ENCODE measurements at regions not wholly inside any gene's neighbourhood (a gene's known extent, or its start where the extent isn't known, plus 50 kb on each side); places are given as distances from the start of the nearest gene placed in this dataset.
"Not testable (repeated sequence)": the region's sequence is repeated elsewhere in the genome, so short reads cannot be mapped to it uniquely, and the experiment has no call there.

GRCh38 chr15:100728371-100729201 is 126.2 kb downstream of the ASB7 start:
- Histone ChIP-seq H3K27ac (ENCODE audit: low read depth, low read length) (no peak overlapping the region), H3K27me3 (ENCODE audit: control insufficient read depth in 1 of 2, insufficient read depth in 2 of 2, low read length in 2 of 2) (no peaks in the 10 kb centered on the region), H3K9ac (ENCODE audit: low read depth in 1 of 2, low read length in 2 of 2) (no peak overlapping the region), H3K4me1 (ENCODE audit: control insufficient read depth in 1 of 2, insufficient read depth in 2 of 2, low read length in 2 of 2) (peaks cover 4 to 16% of the 10 kb centered on the region in 2 donors), H3K36me3 (ENCODE audit: control insufficient read depth in 1 of 2, insufficient read depth in 2 of 2, low read length in 2 of 2) (no peaks in the 10 kb centered on the region), H3K9me3 (ENCODE audit: control insufficient read depth in 1 of 2, low read length in 2 of 2) (no peaks in the 10 kb centered on the region), H3K4me3 (ENCODE audit: low read depth in 1 of 2, low read length in 2 of 2) (no peak overlapping the region)

- H3K4me1 ChIP-seq (ENCODE audit: control insufficient read depth in 1 of 2, insufficient read depth in 2 of 2, low read length in 2 of 2) = peaks cover 4 to 16% of the 10 kb centered on the region in 2 donors
- no peaks in the 10 kb centered on the region for H3K27me3 ChIP-seq (ENCODE audit: control insufficient read depth in 1 of 2, insufficient read depth in 2 of 2, low read length in 2 of 2)
- H3K9me3 ChIP-seq (ENCODE audit: control insufficient read depth in 1 of 2, low read length in 2 of 2) = no peaks in the 10 kb centered on the region
- no peak overlapping the region for H3K27ac ChIP-seq (ENCODE audit: low read depth, low read length)
- H3K36me3 ChIP-seq (ENCODE audit: control insufficient read depth in 1 of 2, insufficient read depth in 2 of 2, low read length in 2 of 2) = no peaks in the 10 kb centered on the region
- no peak overlapping the region for H3K9ac ChIP-seq (ENCODE audit: low read depth in 1 of 2, low read length in 2 of 2)
- H3K4me3 ChIP-seq (ENCODE audit: low read depth in 1 of 2, low read length in 2 of 2) = no peak overlapping the region
Measured at GRCh38 chr15:100729461-100729860, 127.1 kb downstream of the ASB7 start.

GRCh38 chr15:100730129-100730528 is 127.7 kb downstream of the ASB7 start:
- no peak overlapping the region for H3K27ac ChIP-seq (ENCODE audit: low read depth, low read length)
- H3K9me3 ChIP-seq (ENCODE audit: control insufficient read depth in 1 of 2, low read length in 2 of 2) = no peaks in the 10 kb centered on the region
- H3K4me1 ChIP-seq (ENCODE audit: control insufficient read depth in 1 of 2, insufficient read depth in 2 of 2, low read length in 2 of 2) = peaks cover 4 to 16% of the 10 kb centered on the region in 2 donors
- H3K27me3 ChIP-seq (ENCODE audit: control insufficient read depth in 1 of 2, insufficient read depth in 2 of 2, low read length in 2 of 2) = no peaks in the 10 kb centered on the region
- no peaks in the 10 kb centered on the region for H3K36me3 ChIP-seq (ENCODE audit: control insufficient read depth in 1 of 2, insufficient read depth in 2 of 2, low read length in 2 of 2)
- H3K4me3 ChIP-seq (ENCODE audit: low read depth in 1 of 2, low read length in 2 of 2) = no peak overlapping the region
- no peak overlapping the region for H3K9ac ChIP-seq (ENCODE audit: low read depth in 1 of 2, low read length in 2 of 2)

- no peak overlapping the region for H3K4me3 ChIP-seq (ENCODE audit: low read depth in 1 of 2, low read length in 2 of 2)
- H3K9me3 ChIP-seq (ENCODE audit: control insufficient read depth in 1 of 2, low read length in 2 of 2) = no peaks in the 10 kb centered on the region
- peaks cover 4 to 16% of the 10 kb centered on the region in 2 donors for H3K4me1 ChIP-seq (ENCODE audit: control insufficient read depth in 1 of 2, insufficient read depth in 2 of 2, low read length in 2 of 2)
- no peak overlapping the region for H3K27ac ChIP-seq (ENCODE audit: low read depth, low read length)
- H3K36me3 ChIP-seq (ENCODE audit: control insufficient read depth in 1 of 2, insufficient read depth in 2 of 2, low read length in 2 of 2) = no peaks in the 10 kb centered on the region
- no peaks in the 10 kb centered on the region for H3K27me3 ChIP-seq (ENCODE audit: control insufficient read depth in 1 of 2, insufficient read depth in 2 of 2, low read length in 2 of 2)
- no peak overlapping the region for H3K9ac ChIP-seq (ENCODE audit: low read depth in 1 of 2, low read length in 2 of 2)
Measured at GRCh38 chr15:100730655-100731266, 128.4 kb downstream of the ASB7 start.

- Histone ChIP-seq H3K4me3 (ENCODE audit: low read depth in 1 of 2, low read length in 2 of 2) (no peak overlapping the region), H3K9me3 (ENCODE audit: control insufficient read depth in 1 of 2, low read length in 2 of 2) (no peaks in the 10 kb centered on the region), H3K9ac (ENCODE audit: low read depth in 1 of 2, low read length in 2 of 2) (no peak overlapping the region), H3K27me3 (ENCODE audit: control insufficient read depth in 1 of 2, insufficient read depth in 2 of 2, low read length in 2 of 2) (no peaks in the 10 kb centered on the region), H3K4me1 (ENCODE audit: control insufficient read depth in 1 of 2, insufficient read depth in 2 of 2, low read length in 2 of 2) (peaks cover 4 to 16% of the 10 kb centered on the region in 2 donors), H3K36me3 (ENCODE audit: control insufficient read depth in 1 of 2, insufficient read depth in 2 of 2, low read length in 2 of 2) (no peaks in the 10 kb centered on the region), H3K27ac (ENCODE audit: low read depth, low read length) (no peak overlapping the region)
Measured at GRCh38 chr15:100731267-100732152, 129.1 kb downstream of the ASB7 start.

GRCh38 chr15:100732211-100733055 is 130.0 kb downstream of the ASB7 start:
- Histone ChIP-seq H3K9me3 (ENCODE audit: control insufficient read depth in 1 of 2, low read length in 2 of 2) (no peaks in the 10 kb centered on the region), H3K27ac (ENCODE audit: low read depth, low read length) (no peak overlapping the region), H3K4me3 (ENCODE audit: low read depth in 1 of 2, low read length in 2 of 2) (no peak overlapping the region), H3K9ac (ENCODE audit: low read depth in 1 of 2, low read length in 2 of 2) (no peak overlapping the region), H3K4me1 (ENCODE audit: control insufficient read depth in 1 of 2, insufficient read depth in 2 of 2, low read length in 2 of 2) (peaks cover 4 to 16% of the 10 kb centered on the region in 2 donors), H3K36me3 (ENCODE audit: control insufficient read depth in 1 of 2, insufficient read depth in 2 of 2, low read length in 2 of 2) (no peaks in the 10 kb centered on the region), H3K27me3 (ENCODE audit: control insufficient read depth in 1 of 2, insufficient read depth in 2 of 2, low read length in 2 of 2) (no peaks in the 10 kb centered on the region)

- H3K27ac ChIP-seq (ENCODE audit: low read depth, low read length) = no peak overlapping the region
- H3K27me3 ChIP-seq (ENCODE audit: control insufficient read depth in 1 of 2, insufficient read depth in 2 of 2, low read length in 2 of 2) = no peaks in the 10 kb centered on the region
- H3K9ac ChIP-seq (ENCODE audit: low read depth in 1 of 2, low read length in 2 of 2) = no peak overlapping the region
- no peaks in the 10 kb centered on the region for H3K9me3 ChIP-seq (ENCODE audit: control insufficient read depth in 1 of 2, low read length in 2 of 2)
- no peaks in the 10 kb centered on the region for H3K36me3 ChIP-seq (ENCODE audit: control insufficient read depth in 1 of 2, insufficient read depth in 2 of 2, low read length in 2 of 2)
- H3K4me1 ChIP-seq (ENCODE audit: control insufficient read depth in 1 of 2, insufficient read depth in 2 of 2, low read length in 2 of 2) = peaks cover 4 to 16% of the 10 kb centered on the region in 2 donors
- H3K4me3 ChIP-seq (ENCODE audit: low read depth in 1 of 2, low read length in 2 of 2) = no peak overlapping the region
Measured at GRCh38 chr15:100733101-100733842, 130.9 kb downstream of the ASB7 start.

- H3K4me3 ChIP-seq (ENCODE audit: low read depth in 1 of 2, low read length in 2 of 2); H3K9me3 ChIP-seq (ENCODE audit: control insufficient read depth in 1 of 2, low read length in 2 of 2); H3K27me3 ChIP-seq (ENCODE audit: control insufficient read depth in 1 of 2, insufficient read depth in 2 of 2, low read length in 2 of 2); H3K9ac ChIP-seq (ENCODE audit: low read depth in 1 of 2, low read length in 2 of 2); H3K27ac ChIP-seq (ENCODE audit: low read depth, low read length); H3K36me3 ChIP-seq (ENCODE audit: control insufficient read depth in 1 of 2, insufficient read depth in 2 of 2, low read length in 2 of 2): not testable (repeated sequence)
- H3K4me1 ChIP-seq (ENCODE audit: control insufficient read depth in 1 of 2, insufficient read depth in 2 of 2, low read length in 2 of 2) = peaks cover 4 to 16% of the 10 kb centered on the region in 2 donors
Measured at GRCh38 chr15:100733843-100734185, 131.4 kb downstream of the ASB7 start.

GRCh38 chr15:100734586-100734985 is 132.2 kb downstream of the ASB7 start:
- Histone ChIP-seq H3K4me3 (ENCODE audit: low read depth in 1 of 2, low read length in 2 of 2) (no peak overlapping the region), H3K27ac (ENCODE audit: low read depth, low read length) (no peak overlapping the region), H3K4me1 (ENCODE audit: control insufficient read depth in 1 of 2, insufficient read depth in 2 of 2, low read length in 2 of 2) (peaks cover 4 to 16% of the 10 kb centered on the region in 2 donors), H3K36me3 (ENCODE audit: control insufficient read depth in 1 of 2, insufficient read depth in 2 of 2, low read length in 2 of 2) (no peaks in the 10 kb centered on the region), H3K27me3 (ENCODE audit: control insufficient read depth in 1 of 2, insufficient read depth in 2 of 2, low read length in 2 of 2) (no peaks in the 10 kb centered on the region), H3K9ac (ENCODE audit: low read depth in 1 of 2, low read length in 2 of 2) (no peak overlapping the region), H3K9me3 (ENCODE audit: control insufficient read depth in 1 of 2, low read length in 2 of 2) (no peaks in the 10 kb centered on the region)
